GM13977 (cell line): ENCODE measurements at regions not wholly inside any gene's neighbourhood (a gene's known extent, or its start where the extent isn't known, plus 50 kb on each side); places are given as distances from the start of the nearest gene placed in this dataset.

Experiments used
- DNase-seq: peaks from one replicate; pipeline ENCODE4 v3.0.0; 2012; ENCODE audit warnings: low spot score
- in situ Hi-C: fragments of 300-500 bp; cut with MboI; formaldehyde crosslinking; loops from one replicate; pipeline ENCODE4 v1.12.0; 2022; ENCODE audit warnings: low sequenced_read_pairs, low pct_unique_long_range_greater_than_20kb, mixed read lengths, inconsistent platforms; ENCODE audit not compliant: unreplicated experiment
- TF ChIP-seq, protein P1 (sequence below): IDR thresholded peaks from 2 replicates; pipeline ENCODE4 v1.5.1; 2012; ENCODE audit warnings: mild to moderate bottlenecking, control low read depth; ENCODE audit not compliant: insufficient read depth; ENCODE audit errors: extremely low read depth, missing control alignments

DNA sequence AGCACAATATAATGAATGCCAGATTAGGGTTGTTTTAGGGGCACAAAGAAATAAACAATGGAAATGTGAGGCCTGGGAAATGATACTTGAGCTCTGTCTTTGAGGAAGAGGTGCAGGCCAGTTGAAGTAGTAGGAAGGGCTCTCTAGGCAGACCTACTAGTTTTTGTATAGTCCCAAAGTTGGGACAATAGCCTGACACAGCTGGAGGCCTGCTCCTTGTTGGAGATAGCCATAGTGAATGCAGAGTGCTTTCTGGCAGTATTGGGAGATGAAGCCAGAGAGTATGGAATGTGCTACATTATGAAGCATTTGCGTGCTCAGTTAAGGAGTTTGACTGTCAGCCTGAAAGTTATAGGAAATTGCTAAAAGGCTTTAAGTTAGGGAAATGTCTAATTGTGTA lies 251.2 kb upstream of the ZPLD1 start:
- TF ChIP-seq, protein P1, sequence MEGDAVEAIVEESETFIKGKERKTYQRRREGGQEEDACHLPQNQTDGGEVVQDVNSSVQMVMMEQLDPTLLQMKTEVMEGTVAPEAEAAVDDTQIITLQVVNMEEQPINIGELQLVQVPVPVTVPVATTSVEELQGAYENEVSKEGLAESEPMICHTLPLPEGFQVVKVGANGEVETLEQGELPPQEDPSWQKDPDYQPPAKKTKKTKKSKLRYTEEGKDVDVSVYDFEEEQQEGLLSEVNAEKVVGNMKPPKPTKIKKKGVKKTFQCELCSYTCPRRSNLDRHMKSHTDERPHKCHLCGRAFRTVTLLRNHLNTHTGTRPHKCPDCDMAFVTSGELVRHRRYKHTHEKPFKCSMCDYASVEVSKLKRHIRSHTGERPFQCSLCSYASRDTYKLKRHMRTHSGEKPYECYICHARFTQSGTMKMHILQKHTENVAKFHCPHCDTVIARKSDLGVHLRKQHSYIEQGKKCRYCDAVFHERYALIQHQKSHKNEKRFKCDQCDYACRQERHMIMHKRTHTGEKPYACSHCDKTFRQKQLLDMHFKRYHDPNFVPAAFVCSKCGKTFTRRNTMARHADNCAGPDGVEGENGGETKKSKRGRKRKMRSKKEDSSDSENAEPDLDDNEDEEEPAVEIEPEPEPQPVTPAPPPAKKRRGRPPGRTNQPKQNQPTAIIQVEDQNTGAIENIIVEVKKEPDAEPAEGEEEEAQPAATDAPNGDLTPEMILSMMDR = no peak
- no peak for DNase-seq
- in situ Hi-C loops = no loop called here

DNA sequence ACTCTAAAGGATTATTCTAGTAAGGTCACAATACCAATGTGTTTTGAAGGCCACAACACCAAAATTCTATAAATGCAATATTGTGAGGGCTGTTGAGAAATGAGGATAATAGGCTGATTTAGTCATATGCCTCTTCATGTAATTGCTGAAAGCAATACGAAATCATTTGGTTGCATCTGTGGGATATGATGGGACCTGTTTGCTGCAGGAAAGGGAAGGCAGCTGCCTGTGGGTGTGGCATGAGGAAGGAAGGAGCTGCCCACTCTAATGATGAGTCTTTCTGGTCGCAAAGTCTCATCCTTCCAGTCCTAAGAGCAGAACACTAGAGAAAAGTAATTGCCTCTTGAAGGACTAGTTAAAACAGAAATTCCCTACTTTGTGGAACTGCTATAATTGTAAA lies 245.3 kb upstream of the ZPLD1 start:
- no peak for DNase-seq
- in situ Hi-C loops = no loop called here

DNA sequence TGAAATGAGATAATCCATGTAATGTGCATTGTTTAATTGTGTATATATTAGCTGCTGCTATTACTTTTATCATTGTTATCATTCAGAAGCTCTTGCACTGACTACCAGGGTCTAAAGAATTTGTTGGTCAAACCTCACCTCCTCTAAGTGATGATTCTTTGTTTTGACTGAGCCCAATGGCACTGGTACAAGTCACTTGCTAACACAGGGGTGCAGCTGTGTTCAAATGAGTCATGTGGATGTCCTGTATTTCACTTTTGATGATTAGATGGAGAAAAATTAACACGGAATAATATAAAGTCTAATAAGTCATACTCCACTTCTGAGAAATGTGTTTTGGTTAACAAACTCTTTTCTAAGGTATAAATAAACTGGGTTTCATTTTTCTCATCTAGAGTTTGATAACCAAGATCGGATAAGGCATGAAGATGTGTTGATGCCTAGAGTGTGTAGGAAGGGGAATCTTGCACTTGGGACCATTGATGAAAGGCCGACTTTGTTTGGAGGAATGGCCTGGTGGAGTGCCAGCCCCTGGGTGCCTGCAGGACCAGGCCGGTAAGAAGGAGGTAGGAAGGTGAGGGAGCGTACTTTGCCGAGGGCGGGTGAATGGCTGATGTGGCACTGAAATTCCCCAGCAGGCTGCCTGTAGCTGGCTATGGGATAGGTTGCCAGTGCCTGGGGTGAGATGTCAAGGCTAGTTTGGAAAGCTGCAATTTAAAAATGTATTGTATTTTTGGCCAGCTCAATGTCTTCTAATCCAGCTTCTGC lies 244.7 kb upstream of the ZPLD1 start:
- TF ChIP-seq, protein P1 = no peak
- no peak for DNase-seq
- in situ Hi-C loops = no loop called here

More for the DNA sequence above, 245.3 kb upstream of the ZPLD1 start:
- TF ChIP-seq, protein P1 = no peak

DNA sequence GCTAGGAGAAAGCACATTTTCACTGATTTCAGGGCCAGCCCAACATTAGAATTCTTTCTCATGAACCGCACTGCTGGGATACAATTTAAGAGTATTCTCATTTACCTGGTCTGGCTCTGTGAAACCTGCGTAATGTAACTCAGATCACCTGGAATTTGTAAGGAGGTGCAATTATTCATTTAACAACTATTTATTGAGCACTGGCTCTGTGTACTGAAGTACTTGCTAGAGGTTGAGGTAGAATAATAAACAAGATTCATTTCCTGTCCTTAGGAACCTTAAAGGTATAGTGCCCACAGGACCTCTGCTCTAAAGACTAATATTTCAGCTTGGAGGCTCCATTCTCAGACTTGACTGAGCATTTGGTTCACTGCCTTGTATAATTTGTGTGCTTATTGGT lies 242.2 kb upstream of the ZPLD1 start:
- in situ Hi-C loops = no loop called here
- no peak for DNase-seq
- TF ChIP-seq, protein P1 = no peak

DNA sequence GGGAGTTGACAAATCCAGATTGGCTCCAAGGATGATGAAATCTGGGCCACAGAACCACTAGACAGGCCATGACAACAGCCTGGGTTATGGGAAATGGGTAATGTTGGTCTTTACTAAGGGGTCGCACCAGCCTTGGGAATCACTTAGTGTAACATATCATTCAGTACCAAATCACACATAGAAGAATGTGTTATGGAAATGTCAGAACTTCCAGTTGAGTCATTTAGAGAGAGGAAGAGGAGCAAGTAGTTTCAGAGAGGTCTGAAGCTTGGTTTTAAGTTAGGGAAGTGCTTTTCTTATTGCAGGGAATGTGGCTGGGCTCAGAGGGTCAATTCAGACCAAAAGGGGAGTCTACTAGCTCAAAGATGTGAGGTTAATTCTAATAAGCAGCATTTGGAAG lies 241.6 kb upstream of the ZPLD1 start:
- in situ Hi-C loops = no loop called here
- DNase-seq = no peak
- TF ChIP-seq, protein P1 = no peak

DNA sequence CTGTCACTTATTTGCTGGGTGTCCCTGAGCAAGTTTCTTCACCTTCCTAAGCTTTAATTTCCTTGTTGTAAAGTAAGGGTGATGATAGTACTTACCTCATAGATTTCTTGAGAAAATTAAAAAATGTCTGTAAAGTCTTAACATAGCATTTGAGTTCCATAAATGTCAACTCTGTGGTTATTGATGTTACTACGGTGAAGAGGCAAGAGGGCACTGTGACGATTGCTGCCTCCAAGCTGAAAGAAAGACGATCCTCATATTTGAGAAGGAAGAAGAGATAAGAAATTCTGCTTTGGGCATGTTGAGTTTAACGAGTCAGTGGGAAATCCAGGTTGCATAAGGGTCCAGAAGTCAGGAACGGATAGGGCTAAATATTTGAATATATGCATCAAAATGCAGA lies 240.8 kb upstream of the ZPLD1 start:
- in situ Hi-C loops = no loop called here
- DNase-seq = no peak
- TF ChIP-seq, protein P1 = no peak
